ENCODE measurements at regions not wholly inside any gene's neighbourhood (a gene's known extent, or its start where the extent isn't known, plus 50 kb on each side); places are given as distances from the start of the nearest gene placed in this dataset.

DNA sequence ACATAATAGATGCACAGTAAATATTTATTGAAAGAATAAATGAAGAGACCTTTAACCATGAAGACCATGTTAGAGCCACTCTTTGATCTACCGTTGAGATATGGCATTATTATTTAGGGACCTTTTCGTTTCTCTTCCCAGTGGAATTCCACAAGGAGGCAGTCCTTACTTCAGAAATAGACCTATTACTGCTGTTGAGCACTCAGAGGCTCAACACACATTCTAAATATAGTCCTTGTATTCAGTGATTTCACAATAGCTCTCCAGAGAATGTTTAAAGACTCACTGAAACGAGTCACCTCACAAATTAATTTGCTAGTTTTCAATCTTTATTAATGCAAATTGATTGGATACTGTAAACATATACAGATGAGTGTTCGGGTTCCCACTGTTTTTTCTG, 603.8 kb downstream of the CDH8 start:
- TF ChIP-seq, protein P1, sequence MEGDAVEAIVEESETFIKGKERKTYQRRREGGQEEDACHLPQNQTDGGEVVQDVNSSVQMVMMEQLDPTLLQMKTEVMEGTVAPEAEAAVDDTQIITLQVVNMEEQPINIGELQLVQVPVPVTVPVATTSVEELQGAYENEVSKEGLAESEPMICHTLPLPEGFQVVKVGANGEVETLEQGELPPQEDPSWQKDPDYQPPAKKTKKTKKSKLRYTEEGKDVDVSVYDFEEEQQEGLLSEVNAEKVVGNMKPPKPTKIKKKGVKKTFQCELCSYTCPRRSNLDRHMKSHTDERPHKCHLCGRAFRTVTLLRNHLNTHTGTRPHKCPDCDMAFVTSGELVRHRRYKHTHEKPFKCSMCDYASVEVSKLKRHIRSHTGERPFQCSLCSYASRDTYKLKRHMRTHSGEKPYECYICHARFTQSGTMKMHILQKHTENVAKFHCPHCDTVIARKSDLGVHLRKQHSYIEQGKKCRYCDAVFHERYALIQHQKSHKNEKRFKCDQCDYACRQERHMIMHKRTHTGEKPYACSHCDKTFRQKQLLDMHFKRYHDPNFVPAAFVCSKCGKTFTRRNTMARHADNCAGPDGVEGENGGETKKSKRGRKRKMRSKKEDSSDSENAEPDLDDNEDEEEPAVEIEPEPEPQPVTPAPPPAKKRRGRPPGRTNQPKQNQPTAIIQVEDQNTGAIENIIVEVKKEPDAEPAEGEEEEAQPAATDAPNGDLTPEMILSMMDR (IDR thresholded peaks at IDR 0.05) = no peak
- TF ChIP-seq POLR2A (IDR thresholded peaks at IDR 0.05) = no peak

Measured in testis (tissue), 2 donors.